ENCODE measurements at regions not wholly inside any gene's neighbourhood (a gene's known extent, or its start where the extent isn't known, plus 50 kb on each side); places are given as distances from the start of the nearest gene placed in this dataset.

DNA sequence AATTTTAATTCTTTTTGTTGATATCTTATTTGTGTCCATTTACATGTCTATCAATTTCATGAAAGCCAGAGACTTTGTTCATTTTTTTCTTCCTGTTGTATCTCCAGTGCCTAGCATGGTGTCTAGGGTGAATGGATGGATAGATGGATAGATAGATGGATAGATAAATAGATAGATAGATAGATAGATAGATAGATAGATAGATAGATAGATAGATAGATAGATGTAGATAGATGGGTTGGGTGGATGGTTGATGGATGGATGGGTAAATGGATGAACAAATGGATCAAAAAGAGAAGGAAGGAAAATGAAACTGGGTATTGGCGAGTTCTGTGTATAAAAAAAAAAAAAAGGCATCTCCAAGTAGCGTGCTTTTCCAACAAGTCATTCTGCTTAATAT, 120.5 kb downstream of the FAM124B start:
- TF ChIP-seq, protein P1, sequence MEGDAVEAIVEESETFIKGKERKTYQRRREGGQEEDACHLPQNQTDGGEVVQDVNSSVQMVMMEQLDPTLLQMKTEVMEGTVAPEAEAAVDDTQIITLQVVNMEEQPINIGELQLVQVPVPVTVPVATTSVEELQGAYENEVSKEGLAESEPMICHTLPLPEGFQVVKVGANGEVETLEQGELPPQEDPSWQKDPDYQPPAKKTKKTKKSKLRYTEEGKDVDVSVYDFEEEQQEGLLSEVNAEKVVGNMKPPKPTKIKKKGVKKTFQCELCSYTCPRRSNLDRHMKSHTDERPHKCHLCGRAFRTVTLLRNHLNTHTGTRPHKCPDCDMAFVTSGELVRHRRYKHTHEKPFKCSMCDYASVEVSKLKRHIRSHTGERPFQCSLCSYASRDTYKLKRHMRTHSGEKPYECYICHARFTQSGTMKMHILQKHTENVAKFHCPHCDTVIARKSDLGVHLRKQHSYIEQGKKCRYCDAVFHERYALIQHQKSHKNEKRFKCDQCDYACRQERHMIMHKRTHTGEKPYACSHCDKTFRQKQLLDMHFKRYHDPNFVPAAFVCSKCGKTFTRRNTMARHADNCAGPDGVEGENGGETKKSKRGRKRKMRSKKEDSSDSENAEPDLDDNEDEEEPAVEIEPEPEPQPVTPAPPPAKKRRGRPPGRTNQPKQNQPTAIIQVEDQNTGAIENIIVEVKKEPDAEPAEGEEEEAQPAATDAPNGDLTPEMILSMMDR (IDR thresholded peaks at IDR 0.05), result no peak
- no peak for TF ChIP-seq POLR2A (IDR thresholded peaks at IDR 0.05)

Data from transverse colon (tissue), 3 donors.